Common myeloid progenitor, CD34-positive (primary cell): ENCODE measurements at regions not wholly inside any gene's neighbourhood (a gene's known extent, or its start where the extent isn't known, plus 50 kb on each side); places are given as distances from the start of the nearest gene placed in this dataset.

Source experiments
- CTCF ChIA-PET: fragments of 350-600 bp; sonication (Branson Sonifier 250); formaldehyde crosslinking; loops from one replicate; lab custom pipeline; 2021; ENCODE audit warnings: antibody characterized with exemption; lab: Charles Lee
- POLR2A ChIA-PET: fragments of 350-600 bp; sonication (Branson Sonifier 250); formaldehyde crosslinking; loops from one replicate; lab custom pipeline; 2021; ENCODE audit warnings: antibody characterized with exemption; lab: Charles Lee
- DNase-seq, 3 donors: peaks; one replicate each; pipeline versions ENCODE4 v3.0.0 to v3.0.0-alpha.2; 2013
- H3K27ac ChIP-seq, 2 experiments: 1 replicate in 1 of 2; 2 replicates in 1 of 2; pipeline ENCODE4 v1.7.0; 2013; ENCODE audit warnings: inconsistent platforms in 2 of 2, low read length in 2 of 2, mild to moderate bottlenecking in 2 of 2, low read depth in 1 of 2, moderate library complexity in 1 of 2; ENCODE audit not compliant: severe bottlenecking in 2 of 2, insufficient read depth in 1 of 2, poor library complexity in 1 of 2
- H3K27me3 ChIP-seq, 5 experiments: replicated peaks in 2 of 5; 1 replicate in 3 of 5; 2 replicates in 2 of 5; pipeline versions ENCODE4 v1.6.1 to v1.7.0; 2013; ENCODE audit warnings: low read length in 4 of 5, mild to moderate bottlenecking in 2 of 5, moderate library complexity in 2 of 5, inconsistent platforms in 1 of 5; ENCODE audit not compliant: insufficient read depth in 5 of 5, control insufficient read depth in 4 of 5
- H3K36me3 ChIP-seq, 4 experiments: 1 replicate in 2 of 4; 2 replicates in 2 of 4; pipeline versions ENCODE4 v1.6.1 to v1.7.0; 2013; ENCODE audit warnings: low read length in 3 of 4, control low read depth in 1 of 4, mild to moderate bottlenecking in 1 of 4; ENCODE audit not compliant: control insufficient read depth in 4 of 4, insufficient read depth in 4 of 4
- H3K4me1 ChIP-seq, 4 experiments: 1 replicate in 3 of 4; 2 replicates in 1 of 4; pipeline versions ENCODE4 v1.6.1 to v1.7.1; 2013; ENCODE audit warnings: low read length in 3 of 4, mild to moderate bottlenecking in 3 of 4, control low read depth in 1 of 4, inconsistent platforms in 1 of 4, moderate library complexity in 1 of 4; ENCODE audit not compliant: control insufficient read depth in 4 of 4, insufficient read depth in 4 of 4; ENCODE audit errors: control extremely low read depth in 1 of 4
- H3K4me3 ChIP-seq, 7 experiments: 1 replicate in 4 of 7; 2 replicates in 3 of 7; pipeline versions ENCODE4 v1.5.1 to v1.7.0; 2013; ENCODE audit warnings: mild to moderate bottlenecking in 7 of 7, low read length in 6 of 7, moderate library complexity in 6 of 7, inconsistent platforms in 2 of 7, low read depth in 2 of 7, control low read depth in 1 of 7; ENCODE audit not compliant: insufficient read depth in 4 of 7, control insufficient read depth in 1 of 7; ENCODE audit errors: extremely low read depth in 1 of 7
- H3K9me3 ChIP-seq, 5 experiments: 1 replicate in 4 of 5; 2 replicates in 1 of 5; pipeline versions ENCODE4 v1.6.1 to v1.7.1; 2013; ENCODE audit warnings: low read length in 4 of 5, mild to moderate bottlenecking in 2 of 5, inconsistent platforms in 1 of 5, low read depth in 1 of 5, moderate library complexity in 1 of 5; ENCODE audit not compliant: control insufficient read depth in 4 of 5, insufficient read depth in 2 of 5; ENCODE audit errors: control extremely low read depth in 1 of 5
- WGBS: methylation state at CpG from one replicate; pipeline ENCODE4 v1.1.5; 2013; ENCODE audit not compliant: insufficient coverage; 5-methylcytosine and 5-hydroxymethylcytosine counted together

- Histone ChIP-seq H3K4me3 (no peak overlapping the region), H3K36me3 (no peaks in the 10 kb centered on the region), H3K9me3 (peaks cover 0 to 9% (median under 1%) of the 10 kb centered on the region in 5 experiments), H3K4me1 (no peaks in the 10 kb centered on the region), H3K27me3 (peaks cover 0 to 4% (median 0%) of the 10 kb centered on the region in 5 experiments), H3K27ac (no peak overlapping the region)
- 83% methylated on average over 2 of the region's 2 CpGs for WGBS
- no peak for DNase-seq
- CTCF ChIA-PET, result no interaction called here
- POLR2A ChIA-PET, result no interaction called here
Measured at GRCh38 chr18:54530285-54530684, 60.8 kb upstream of the DYNAP start.

- POLR2A ChIA-PET, result no interaction called here
- Histone ChIP-seq H3K9me3 (peaks cover 0 to 20% (median 11%) of the 10 kb centered on the region in 5 experiments), H3K27me3 (peaks cover 0 to 4% (median 0%) of the 10 kb centered on the region in 5 experiments), H3K4me1 (no peaks in the 10 kb centered on the region), H3K4me3 (no peak overlapping the region), H3K27ac (no peak overlapping the region), H3K36me3 (no peaks in the 10 kb centered on the region)
- CTCF ChIA-PET, result interaction anchor here (0.7 kb wide), 1 partner anchor 286 kb away, joined by 4 read pairs; no protein-coding TSS in a partner anchor
- DNase-seq, result no peak
- WGBS, result 68% methylated on average over 3 of the region's 4 CpGs
Measured at GRCh38 chr18:54531402-54532065, 59.5 kb upstream of the DYNAP start.

- ChIA-PET CTCF (no interaction called here), POLR2A (no interaction called here)
- H3K36me3 ChIP-seq, result no peaks in the 10 kb centered on the region
- no peak overlapping the region for H3K27ac ChIP-seq
- no peak for DNase-seq
- H3K4me3 ChIP-seq, result no peak overlapping the region
- H3K27me3 ChIP-seq, result peaks cover 0 to 4% (median 0%) of the 10 kb centered on the region in 5 experiments
- H3K4me1 ChIP-seq, result no peaks in the 10 kb centered on the region
- peaks cover 0 to 20% (median 11%) of the 10 kb centered on the region in 5 experiments for H3K9me3 ChIP-seq
Measured at GRCh38 chr18:54532222-54532621, 58.8 kb upstream of the DYNAP start.

GRCh38 chr18:54532962-54533361, 58.1 kb upstream of the DYNAP start:
- H3K36me3 ChIP-seq, result no peaks in the 10 kb centered on the region
- no peak for DNase-seq
- WGBS, result 80% methylated on average over 1 of the region's 1 CpG
- H3K4me1 ChIP-seq, result no peaks in the 10 kb centered on the region
- H3K27ac ChIP-seq, result no peak overlapping the region
- no peak overlapping the region for H3K4me3 ChIP-seq
- H3K9me3 ChIP-seq, result peaks cover 0 to 26% (median 17%) of the 10 kb centered on the region in 5 experiments
- ChIA-PET CTCF (no interaction called here), POLR2A (no interaction called here)
- peaks cover 0 to 4% (median 0%) of the 10 kb centered on the region in 5 experiments for H3K27me3 ChIP-seq
